ENCODE measurements at regions not wholly inside any gene's neighbourhood (a gene's known extent, or its start where the extent isn't known, plus 50 kb on each side); places are given as distances from the start of the nearest gene placed in this dataset.
A peak's percentile ranks its signal among the peaks of the same experiment; 100 is the strongest.

DNA sequence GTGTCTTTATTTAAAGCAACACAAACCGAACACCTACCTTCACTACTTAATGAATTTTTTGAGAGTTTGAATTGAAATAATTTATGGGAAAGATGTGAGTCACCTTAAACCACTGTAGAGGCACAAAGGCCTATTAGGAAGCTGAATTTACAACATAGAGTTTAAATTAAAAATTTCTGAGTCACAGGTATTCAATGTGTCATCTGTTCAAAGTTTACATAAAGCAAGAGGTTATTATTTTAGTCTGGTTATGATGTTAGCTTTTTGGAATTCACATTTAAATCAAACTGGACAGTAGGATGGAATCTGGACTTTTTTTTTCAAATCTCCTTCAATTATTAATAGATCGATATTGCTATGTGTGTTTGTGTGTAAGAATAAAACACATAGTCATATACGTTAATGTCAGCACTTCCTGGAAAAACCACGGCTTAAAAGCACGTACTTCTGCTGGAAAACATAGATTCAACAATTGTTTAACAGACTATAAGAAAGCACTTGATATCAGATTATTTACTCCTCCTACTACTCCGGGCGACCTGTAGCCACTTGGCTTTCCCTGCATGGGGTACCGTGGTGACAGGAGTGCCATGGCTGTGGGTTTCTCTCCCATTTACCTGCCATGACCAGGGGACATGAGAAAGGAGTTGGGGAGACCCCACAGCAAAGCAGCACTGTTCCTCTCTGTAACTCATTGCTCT is 638.6 kb downstream of the SEMA5A start:
- TF ChIP-seq, protein P1, sequence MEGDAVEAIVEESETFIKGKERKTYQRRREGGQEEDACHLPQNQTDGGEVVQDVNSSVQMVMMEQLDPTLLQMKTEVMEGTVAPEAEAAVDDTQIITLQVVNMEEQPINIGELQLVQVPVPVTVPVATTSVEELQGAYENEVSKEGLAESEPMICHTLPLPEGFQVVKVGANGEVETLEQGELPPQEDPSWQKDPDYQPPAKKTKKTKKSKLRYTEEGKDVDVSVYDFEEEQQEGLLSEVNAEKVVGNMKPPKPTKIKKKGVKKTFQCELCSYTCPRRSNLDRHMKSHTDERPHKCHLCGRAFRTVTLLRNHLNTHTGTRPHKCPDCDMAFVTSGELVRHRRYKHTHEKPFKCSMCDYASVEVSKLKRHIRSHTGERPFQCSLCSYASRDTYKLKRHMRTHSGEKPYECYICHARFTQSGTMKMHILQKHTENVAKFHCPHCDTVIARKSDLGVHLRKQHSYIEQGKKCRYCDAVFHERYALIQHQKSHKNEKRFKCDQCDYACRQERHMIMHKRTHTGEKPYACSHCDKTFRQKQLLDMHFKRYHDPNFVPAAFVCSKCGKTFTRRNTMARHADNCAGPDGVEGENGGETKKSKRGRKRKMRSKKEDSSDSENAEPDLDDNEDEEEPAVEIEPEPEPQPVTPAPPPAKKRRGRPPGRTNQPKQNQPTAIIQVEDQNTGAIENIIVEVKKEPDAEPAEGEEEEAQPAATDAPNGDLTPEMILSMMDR (IDR thresholded peaks at IDR 0.05) = no peak
- H3K9me3 ChIP-seq = no peaks in the 10 kb centered on the region
- DNase-seq (ENCODE audit: low spot score) = no peak
- no peak overlapping the region for H3K4me3 ChIP-seq
- no peak overlapping the region for H3K27ac ChIP-seq
- H3K4me1 ChIP-seq = no peaks in the 10 kb centered on the region
- H3K36me3 ChIP-seq = no peaks in the 10 kb centered on the region
- H3K27me3 ChIP-seq = no peaks in the 10 kb centered on the region

DNA sequence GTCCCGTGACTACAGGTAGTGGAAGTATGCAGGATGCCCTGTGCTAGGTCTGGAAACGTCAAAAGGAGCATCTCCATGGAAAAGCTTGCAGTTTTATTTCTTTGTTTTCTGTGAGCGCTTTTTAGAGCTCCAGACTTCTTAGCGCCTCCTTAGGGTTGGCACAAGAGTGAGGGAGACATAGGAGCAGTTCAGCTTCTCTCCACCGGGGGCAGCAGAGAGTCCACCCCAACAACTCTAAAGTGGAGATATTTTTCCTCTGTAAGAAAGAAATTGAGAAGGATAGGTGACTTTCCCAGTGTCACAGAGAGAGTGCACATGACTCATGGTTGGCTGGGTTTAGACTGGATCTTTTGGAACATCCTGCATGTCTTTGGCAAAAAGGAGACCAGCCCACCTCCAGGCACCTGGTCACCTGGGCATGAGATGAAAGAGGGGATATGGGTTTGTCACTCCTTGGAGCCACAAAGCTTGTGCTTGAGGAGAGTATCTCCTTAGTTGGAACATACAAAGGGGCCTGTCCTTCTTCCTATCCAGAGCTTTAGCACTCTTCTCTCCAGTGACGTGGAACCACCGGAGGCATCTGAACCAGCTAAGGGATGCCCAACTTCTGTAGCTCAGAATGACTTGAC is 637.7 kb downstream of the SEMA5A start:
- Histone ChIP-seq H3K4me3 (no peak overlapping the region), H3K9me3 (no peaks in the 10 kb centered on the region), H3K27me3 (no peaks in the 10 kb centered on the region), H3K36me3 (no peaks in the 10 kb centered on the region), H3K27ac (no peak overlapping the region), H3K4me1 (no peaks in the 10 kb centered on the region)
- no peak for DNase-seq (ENCODE audit: low spot score)
- TF ChIP-seq, protein P1 (IDR thresholded peaks at IDR 0.05) = peak in 1 of 2 donors; percentile 52

DNA sequence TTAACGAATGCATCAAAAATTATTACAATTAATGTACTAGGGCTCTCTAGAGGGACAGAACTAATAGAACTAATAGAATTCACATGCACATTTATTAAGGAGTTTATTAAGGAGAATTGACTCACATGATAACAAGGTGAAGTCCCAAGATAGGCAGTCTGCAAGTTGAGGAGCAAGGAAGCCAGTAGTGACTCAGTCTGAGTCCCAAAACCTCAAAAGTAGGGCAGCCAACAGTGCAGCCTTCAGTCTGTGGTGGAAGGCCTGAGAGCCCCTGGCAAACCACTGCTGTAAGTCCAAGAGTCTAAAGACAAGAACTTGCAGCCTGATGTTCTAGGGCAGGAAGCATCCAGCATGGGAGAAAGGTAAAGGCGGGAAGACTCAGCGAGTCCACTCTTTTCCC is 633.8 kb downstream of the SEMA5A start:
- H3K27me3 ChIP-seq = no peaks in the 10 kb centered on the region
- no peak overlapping the region for H3K27ac ChIP-seq
- H3K4me3 ChIP-seq = no peak overlapping the region
- H3K9me3 ChIP-seq = no peaks in the 10 kb centered on the region
- H3K4me1 ChIP-seq = no peaks in the 10 kb centered on the region
- TF ChIP-seq, protein P1 (IDR thresholded peaks at IDR 0.05) = no peak
- no peak for DNase-seq (ENCODE audit: low spot score)
- H3K36me3 ChIP-seq = no peaks in the 10 kb centered on the region

DNA sequence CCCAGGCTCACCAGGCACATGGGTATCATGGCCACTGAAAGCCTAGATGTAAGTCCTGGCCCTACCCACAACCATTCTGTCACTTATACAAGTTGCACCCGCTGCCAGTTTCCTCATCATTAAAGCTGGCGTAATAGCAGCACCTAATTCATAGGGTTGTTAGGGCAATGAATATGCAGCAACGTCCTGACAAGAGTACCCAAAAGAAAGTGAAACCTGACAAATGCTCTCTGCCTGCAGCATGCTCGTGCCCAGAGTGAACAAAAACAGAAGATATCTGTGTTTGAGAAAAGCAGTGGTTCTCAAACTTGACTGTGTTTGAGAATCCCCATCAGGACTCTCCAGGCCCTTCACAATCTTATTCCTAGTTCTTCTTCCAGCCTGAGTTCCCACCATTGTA is 632.4 kb downstream of the SEMA5A start:
- Histone ChIP-seq H3K27ac (no peak overlapping the region), H3K9me3 (no peaks in the 10 kb centered on the region), H3K36me3 (no peaks in the 10 kb centered on the region), H3K4me1 (no peaks in the 10 kb centered on the region), H3K4me3 (no peak overlapping the region), H3K27me3 (no peaks in the 10 kb centered on the region)
- TF ChIP-seq, protein P1 (IDR thresholded peaks at IDR 0.05) = no peak
- no peak for DNase-seq (ENCODE audit: low spot score)

DNA sequence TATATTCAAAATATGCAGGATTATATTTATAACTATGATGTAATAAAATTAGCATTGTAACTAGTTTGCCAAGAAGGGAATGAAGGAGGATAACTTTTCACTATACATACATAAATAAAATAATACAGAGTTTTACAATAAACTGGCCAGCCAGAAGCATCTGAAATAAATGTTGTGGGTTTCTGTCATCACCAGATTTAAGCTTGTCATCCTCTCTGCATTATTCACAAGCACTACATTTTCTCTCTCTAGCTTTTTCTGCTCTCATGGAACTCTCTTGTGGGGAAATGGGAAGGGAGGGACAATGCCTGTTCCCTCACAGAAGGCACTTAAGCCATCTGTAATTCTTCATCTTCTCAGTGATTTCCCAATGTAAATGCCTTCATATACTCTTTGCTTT is 626.8 kb downstream of the SEMA5A start:
- Histone ChIP-seq H3K36me3 (no peaks in the 10 kb centered on the region), H3K9me3 (peaks cover 0 to 11% of the 10 kb centered on the region in 2 donors), H3K27ac (no peak overlapping the region), H3K4me1 (no peaks in the 10 kb centered on the region), H3K27me3 (no peaks in the 10 kb centered on the region), H3K4me3 (no peak overlapping the region)
- TF ChIP-seq, protein P1 (IDR thresholded peaks at IDR 0.05) = no peak
- no peak for DNase-seq (ENCODE audit: low spot score)
